ENCODE measurements at regions not wholly inside any gene's neighbourhood (a gene's known extent, or its start where the extent isn't known, plus 50 kb on each side); places are given as distances from the start of the nearest gene placed in this dataset.

DNA sequence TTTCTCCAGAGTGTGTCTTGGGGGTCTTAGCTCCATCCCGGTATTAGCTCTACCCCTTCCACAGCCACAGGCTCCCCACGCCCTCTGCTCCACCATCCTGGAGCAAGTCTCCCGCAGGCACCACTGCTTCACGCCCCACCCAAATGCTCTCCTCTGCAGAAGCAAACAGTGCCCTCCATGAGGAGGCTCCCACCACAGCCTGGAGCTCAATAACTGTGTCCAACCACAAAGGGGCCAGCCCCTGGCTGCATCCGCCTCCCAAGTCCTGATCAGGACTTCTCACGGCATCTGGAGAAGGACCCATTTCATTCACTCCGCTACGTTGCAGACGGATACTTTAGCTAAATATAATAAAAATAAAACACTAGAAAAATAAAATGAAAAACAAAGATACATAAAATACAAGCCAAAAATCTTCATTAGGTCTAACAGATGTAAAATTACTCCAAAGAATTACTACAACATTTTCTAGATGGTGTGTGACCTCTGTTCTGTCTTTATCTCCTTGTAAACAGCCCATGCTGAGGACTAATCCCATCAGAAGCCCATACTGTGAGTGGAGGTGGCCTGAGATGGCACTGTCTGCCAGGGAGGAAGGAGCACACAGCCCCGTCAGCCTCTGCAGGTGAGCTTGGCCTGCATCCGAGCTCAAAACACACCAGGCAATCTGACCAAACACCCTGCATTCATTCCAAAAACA is 210.8 kb upstream of the RAB6C start:
- no peaks in the 10 kb centered on the region for H3K4me1 ChIP-seq
- no peak for DNase-seq (ENCODE audit: low spot score in 2 of 2)
- H3K4me3 ChIP-seq, result no peak overlapping the region
- intact Hi-C loops (cut with DNase I), result no loop called here
- H3K27ac ChIP-seq, result no peak overlapping the region
- TF ChIP-seq, protein P1, sequence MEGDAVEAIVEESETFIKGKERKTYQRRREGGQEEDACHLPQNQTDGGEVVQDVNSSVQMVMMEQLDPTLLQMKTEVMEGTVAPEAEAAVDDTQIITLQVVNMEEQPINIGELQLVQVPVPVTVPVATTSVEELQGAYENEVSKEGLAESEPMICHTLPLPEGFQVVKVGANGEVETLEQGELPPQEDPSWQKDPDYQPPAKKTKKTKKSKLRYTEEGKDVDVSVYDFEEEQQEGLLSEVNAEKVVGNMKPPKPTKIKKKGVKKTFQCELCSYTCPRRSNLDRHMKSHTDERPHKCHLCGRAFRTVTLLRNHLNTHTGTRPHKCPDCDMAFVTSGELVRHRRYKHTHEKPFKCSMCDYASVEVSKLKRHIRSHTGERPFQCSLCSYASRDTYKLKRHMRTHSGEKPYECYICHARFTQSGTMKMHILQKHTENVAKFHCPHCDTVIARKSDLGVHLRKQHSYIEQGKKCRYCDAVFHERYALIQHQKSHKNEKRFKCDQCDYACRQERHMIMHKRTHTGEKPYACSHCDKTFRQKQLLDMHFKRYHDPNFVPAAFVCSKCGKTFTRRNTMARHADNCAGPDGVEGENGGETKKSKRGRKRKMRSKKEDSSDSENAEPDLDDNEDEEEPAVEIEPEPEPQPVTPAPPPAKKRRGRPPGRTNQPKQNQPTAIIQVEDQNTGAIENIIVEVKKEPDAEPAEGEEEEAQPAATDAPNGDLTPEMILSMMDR (IDR thresholded peaks at IDR 0.05), result no peak
- H3K27me3 ChIP-seq, result no peaks in the 10 kb centered on the region
- H3K9me3 ChIP-seq, result no peaks in the 10 kb centered on the region
- H3K36me3 ChIP-seq, result no peaks in the 10 kb centered on the region

DNA sequence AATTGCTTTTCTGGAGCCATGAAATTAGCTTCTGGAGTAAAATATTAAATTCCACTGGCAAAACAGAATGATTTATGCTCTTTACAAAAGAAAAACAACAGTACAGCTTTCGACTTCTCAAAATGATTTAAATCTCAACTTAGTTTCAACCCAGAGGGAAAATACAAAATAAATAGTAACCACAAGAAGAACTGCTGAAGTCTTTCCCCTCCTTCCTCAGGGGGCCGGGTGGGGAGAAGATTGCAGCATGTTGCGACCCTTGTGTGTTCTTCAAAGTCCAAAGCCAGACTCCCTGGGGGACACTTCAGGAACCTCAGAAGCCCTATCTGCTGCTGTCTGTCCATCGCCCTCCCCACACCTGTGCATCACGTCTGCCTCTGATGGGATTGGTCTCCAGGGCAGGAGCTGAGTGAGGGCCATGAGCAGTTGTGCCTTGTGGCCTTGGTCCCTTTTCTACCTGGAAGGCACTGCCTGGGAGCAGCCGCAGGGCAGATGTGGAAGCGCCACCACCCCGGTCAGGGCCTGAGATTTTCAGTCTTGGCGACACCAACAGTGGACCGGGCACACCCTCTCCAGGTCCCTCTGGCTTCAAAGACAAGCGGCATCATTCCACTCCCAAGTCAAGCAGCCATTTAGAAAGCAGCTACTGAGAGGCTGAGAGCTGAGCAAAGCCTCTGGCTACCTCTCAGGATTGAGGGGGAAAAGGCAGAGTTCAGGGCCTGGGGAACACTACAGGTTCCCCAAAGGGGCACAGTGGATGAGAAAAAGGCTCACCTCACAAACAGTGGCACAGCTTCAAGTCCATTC is 210.1 kb upstream of the RAB6C start:
- intact Hi-C loops (cut with DNase I), result no loop called here
- Histone ChIP-seq H3K4me1 (no peaks in the 10 kb centered on the region), H3K27me3 (no peaks in the 10 kb centered on the region), H3K36me3 (no peaks in the 10 kb centered on the region), H3K9me3 (no peaks in the 10 kb centered on the region), H3K4me3 (no peak overlapping the region), H3K27ac (no peak overlapping the region)
- TF ChIP-seq, protein P1 (IDR thresholded peaks at IDR 0.05), result no peak
- no peak for DNase-seq (ENCODE audit: low spot score in 2 of 2)

DNA sequence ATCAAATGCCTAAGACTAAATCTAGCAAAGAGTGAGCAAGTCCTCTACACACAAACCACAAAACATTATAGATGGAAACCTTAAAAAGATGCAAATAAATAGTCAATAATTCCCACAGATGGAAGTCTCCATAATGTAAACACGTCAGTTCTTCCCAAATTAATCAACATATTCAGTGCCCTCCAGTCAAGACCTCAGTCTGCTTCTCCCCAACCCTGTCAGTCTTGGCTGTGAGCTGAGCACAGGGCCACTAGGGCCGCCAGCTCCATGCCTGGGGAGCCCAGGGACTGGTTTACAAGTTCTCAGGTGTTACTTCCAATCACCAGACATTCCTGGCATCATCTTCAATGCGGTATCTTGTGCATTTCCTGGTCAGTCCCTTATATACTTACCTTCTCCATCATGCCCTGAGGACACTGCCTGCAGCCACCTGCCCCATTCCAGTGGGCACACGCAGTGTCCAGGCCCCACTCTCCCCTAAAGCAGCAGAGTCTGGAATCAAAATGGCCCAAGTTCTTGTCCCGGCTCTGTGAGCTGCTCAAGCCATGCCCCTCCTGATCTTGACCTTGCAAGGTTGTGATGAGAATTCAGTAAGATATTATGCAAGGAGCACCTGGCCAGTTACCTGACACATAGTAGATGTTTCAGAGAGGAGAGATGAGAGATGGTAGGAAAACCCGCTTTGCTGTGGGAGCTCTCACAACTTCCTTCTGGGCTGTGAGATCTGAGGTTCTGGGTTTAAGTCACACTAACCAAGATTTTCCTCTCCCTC is 207.9 kb upstream of the RAB6C start:
- Histone ChIP-seq H3K4me3 (no peak overlapping the region), H3K27me3 (no peaks in the 10 kb centered on the region)

DNA sequence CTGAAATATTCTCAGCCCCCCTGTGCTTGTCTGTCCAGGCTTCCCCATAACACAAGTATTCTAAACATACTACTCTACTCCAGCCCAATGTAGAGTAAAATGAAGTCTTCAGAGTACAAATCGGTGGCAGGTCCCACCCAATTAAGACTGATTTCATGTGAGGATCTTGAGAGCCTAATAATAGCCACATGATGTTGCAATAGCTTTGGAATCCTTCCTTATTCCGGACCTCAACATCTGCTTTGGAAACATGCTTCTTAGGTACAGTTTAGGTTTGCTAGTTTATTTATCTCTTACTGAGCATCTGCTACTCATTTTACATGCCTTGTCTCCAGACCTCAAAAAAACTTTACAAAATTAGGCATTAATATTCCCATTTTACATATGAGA is 207.3 kb upstream of the RAB6C start:
- TF ChIP-seq, protein P1 (IDR thresholded peaks at IDR 0.05), result no peak
- H3K9me3 ChIP-seq, result no peaks in the 10 kb centered on the region
- no peaks in the 10 kb centered on the region for H3K4me1 ChIP-seq
- no peak for DNase-seq (ENCODE audit: low spot score in 2 of 2)
- no peak overlapping the region for H3K27ac ChIP-seq
- H3K4me3 ChIP-seq, result no peak overlapping the region
- intact Hi-C loops (cut with DNase I), result no loop called here
- H3K36me3 ChIP-seq, result no peaks in the 10 kb centered on the region
- no peaks in the 10 kb centered on the region for H3K27me3 ChIP-seq

More for the DNA sequence above, 207.9 kb upstream of the RAB6C start:
- no peaks in the 10 kb centered on the region for H3K9me3 ChIP-seq
- H3K36me3 ChIP-seq, result no peaks in the 10 kb centered on the region
- no peak overlapping the region for H3K27ac ChIP-seq
- H3K4me1 ChIP-seq, result no peaks in the 10 kb centered on the region
- TF ChIP-seq, protein P1 (IDR thresholded peaks at IDR 0.05), result no peak
- no peak for DNase-seq (ENCODE audit: low spot score in 2 of 2)
- intact Hi-C loops (cut with DNase I), result no loop called here

DNA sequence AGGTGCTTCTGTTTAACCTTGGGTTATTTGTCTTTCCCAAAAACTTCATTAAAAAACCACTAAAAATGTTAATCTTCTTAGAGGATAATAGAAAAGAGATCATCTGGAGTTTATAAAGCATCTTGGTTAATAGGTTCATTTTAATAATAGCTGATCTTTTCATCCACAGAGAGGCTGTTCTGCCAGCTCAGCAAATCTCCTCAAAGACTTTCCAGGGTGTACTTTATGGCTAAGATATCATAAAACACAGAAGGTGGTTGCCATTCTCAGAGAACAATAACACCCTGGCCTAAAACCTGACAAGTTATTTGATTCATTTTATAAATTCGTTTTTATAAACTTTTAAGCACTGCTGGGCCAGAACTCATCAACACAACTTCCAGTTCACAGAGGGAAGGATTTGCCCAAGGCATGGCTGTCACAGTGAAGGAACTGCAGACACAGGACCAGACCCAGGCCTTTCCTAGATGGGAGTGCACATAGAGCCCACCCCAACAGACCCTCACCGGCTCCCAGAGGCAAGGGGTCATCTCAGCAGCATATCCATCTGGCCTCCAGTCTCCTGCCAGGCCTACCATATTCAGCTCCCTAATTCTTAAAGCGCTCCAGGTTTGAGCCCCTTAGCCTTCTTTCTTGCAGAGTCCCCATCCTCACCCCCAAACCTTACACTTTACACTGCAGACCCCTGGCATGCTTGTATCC is 203.4 kb upstream of the RAB6C start:
- no peaks in the 10 kb centered on the region for H3K36me3 ChIP-seq
- no peaks in the 10 kb centered on the region for H3K9me3 ChIP-seq
- intact Hi-C loops (cut with DNase I), result no loop called here
- H3K27me3 ChIP-seq, result no peaks in the 10 kb centered on the region
- TF ChIP-seq, protein P1 (IDR thresholded peaks at IDR 0.05), result no peak
- no peak overlapping the region for H3K4me3 ChIP-seq
- DNase-seq (ENCODE audit: low spot score in 2 of 2), result no peak
- H3K27ac ChIP-seq, result no peak overlapping the region
- H3K4me1 ChIP-seq, result no peaks in the 10 kb centered on the region
